ENCODE measurements at regions not wholly inside any gene's neighbourhood (a gene's known extent, or its start where the extent isn't known, plus 50 kb on each side); places are given as distances from the start of the nearest gene placed in this dataset.
"Not testable (repeated sequence)": the region's sequence is repeated elsewhere in the genome, so short reads cannot be mapped to it uniquely, and the experiment has no call there.

DNA sequence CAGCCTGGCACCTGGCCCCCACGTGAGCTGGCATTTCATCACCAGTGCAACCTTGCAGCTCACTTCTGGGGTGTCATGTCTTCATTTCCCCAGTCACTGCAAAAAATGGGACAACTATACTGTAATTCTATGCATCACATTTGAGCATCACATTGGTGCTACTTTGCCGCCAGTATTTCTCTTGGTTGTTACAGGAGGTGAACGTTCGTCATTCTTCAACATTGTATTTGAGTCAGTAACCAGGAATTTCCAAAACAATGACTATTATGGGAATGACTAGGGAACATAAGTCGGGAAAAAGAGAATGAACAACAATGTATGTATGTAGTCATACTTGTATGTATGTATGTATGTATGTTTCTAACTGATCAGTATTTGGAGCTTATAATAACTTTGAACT is 1278.0 kb downstream of the EFNA5 start:
- no peak for DNase-seq (ENCODE audit: low read depth in 1 of 2, low spot score in 1 of 2)
- no peak for TF ChIP-seq JUND (IDR thresholded peaks at IDR 0.05; ENCODE audit: low read depth)
- in situ Hi-C loops (cut with HindIII; ENCODE audit: low pct_unique_long_range_greater_than_20kb, low sequenced_read_pairs): no loop called here

DNA sequence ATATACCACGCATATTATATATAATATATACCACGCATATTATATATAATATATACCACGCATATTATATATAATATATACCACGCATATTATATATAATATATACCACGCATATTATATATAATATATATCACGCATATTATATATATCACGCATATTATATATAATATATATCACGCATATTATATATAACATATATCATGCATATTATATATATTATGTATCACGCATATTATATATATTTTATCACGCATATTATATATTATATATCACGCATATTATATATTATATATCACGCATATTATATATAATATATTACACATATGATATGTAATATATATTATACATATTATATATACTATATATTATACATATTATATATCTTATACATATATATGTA is 1283.0 kb downstream of the EFNA5 start:
- in situ Hi-C loops (cut with HindIII; ENCODE audit: low pct_unique_long_range_greater_than_20kb, low sequenced_read_pairs); DNase-seq (ENCODE audit: low read depth in 1 of 2, low spot score in 1 of 2): not testable (repeated sequence)

DNA sequence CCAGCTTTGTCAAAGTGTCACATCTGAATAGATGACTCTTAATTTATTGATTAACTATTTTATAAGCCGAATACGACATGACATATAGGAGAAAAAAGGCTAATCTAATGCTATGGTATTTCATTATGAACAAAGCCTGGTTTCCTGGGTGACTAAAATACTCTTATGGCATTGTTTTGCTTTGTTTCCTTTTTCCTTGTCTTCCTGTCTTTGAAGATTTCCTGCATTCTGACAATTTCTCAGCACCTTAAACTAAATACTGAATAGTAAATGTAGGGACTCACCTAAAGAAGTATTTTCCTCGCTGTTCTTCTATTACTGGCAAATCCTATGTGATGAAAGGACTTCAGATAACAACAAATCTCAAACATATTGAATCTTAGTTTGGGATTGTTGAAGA is 1284.5 kb downstream of the EFNA5 start:
- no peak for DNase-seq (ENCODE audit: low read depth in 1 of 2, low spot score in 1 of 2)
- TF ChIP-seq JUND (IDR thresholded peaks at IDR 0.05; ENCODE audit: low read depth): no peak
- in situ Hi-C loops (cut with HindIII; ENCODE audit: low pct_unique_long_range_greater_than_20kb, low sequenced_read_pairs): no loop called here

DNA sequence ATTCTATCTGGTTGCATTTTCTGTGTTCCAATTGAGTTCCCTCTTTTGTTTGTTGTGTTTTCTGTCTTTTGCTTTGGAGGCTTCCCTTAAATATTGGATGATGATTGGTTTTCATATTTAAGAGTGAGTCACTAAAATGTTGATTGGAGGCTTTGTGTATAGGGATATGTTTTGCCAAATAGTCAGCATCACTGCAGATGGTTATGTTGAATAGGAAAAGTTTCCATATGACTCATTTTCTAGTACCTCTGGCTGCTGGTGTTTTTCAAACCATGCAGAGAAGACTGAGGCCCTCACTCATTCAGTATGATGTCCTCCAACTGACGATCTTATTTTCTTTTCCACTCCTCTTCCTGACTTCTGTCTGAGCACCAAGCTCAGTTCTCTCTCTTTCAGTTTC is 1290.0 kb downstream of the EFNA5 start:
- in situ Hi-C loops (cut with HindIII; ENCODE audit: low pct_unique_long_range_greater_than_20kb, low sequenced_read_pairs): no loop called here
- no peak for DNase-seq (ENCODE audit: low read depth in 1 of 2, low spot score in 1 of 2)
- no peak for TF ChIP-seq JUND (IDR thresholded peaks at IDR 0.05; ENCODE audit: low read depth)

DNA sequence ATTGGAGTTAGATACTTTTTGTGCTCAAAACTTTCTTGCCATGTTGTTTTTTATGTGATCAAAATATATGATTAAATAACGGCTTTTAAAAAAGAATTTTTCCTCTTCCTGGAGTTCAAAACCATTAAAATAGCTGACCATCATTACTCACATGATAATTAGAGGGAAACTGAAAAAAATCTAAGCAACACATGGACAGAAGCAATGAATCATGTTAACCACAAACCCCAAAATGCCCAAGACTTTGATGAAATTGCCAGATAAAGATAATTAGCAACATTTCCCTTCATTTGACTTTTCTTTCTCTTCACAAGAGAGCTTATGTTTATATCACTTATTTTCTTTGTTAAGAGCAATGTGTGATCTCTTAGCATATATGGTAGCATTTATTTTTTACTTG is 1294.2 kb downstream of the EFNA5 start:
- in situ Hi-C loops (cut with HindIII; ENCODE audit: low pct_unique_long_range_greater_than_20kb, low sequenced_read_pairs): no loop called here
- no peak for TF ChIP-seq JUND (IDR thresholded peaks at IDR 0.05; ENCODE audit: low read depth)
- DNase-seq (ENCODE audit: low read depth in 1 of 2, low spot score in 1 of 2): no peak

DNA sequence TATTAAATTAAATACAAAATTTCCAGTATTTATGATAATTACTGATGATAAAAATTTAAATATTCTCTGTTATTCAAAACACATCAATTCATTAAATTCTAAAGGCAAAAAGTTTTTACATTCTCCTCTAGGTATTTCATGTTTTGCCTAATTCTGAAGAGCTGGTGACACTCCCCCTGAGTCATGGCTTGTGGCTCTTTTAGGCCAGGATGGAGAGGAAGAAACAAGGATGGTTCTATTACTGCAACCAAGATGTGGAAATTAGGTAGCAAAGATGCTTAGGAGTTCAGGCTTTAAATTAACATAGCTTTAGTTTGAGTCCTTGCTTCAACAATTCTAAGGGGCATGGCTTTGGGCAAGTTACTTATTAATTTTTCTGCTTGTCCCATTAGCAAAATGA is 1295.8 kb downstream of the EFNA5 start:
- no peak for TF ChIP-seq JUND (IDR thresholded peaks at IDR 0.05; ENCODE audit: low read depth)
- in situ Hi-C loops (cut with HindIII; ENCODE audit: low pct_unique_long_range_greater_than_20kb, low sequenced_read_pairs): no loop called here
- DNase-seq (ENCODE audit: low read depth in 1 of 2, low spot score in 1 of 2): no peak

DNA sequence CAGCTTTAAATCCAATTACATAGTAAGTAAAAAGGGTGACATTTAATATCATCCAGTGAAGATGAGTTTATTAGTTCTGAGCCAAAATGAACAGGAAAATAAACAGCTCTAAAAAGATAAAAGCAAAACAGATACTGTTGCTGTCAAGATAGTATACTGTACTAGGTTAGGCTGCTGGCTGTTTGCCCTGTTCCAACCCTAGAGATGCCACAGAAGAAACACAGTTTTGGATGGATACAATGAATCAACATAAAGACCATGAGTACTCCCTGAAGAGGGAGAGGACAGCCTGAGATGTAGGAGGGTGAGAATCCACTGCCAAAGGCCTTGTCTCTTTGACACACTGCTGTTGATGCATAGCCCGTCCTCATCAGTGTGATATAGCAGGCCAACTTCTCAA is 1302.7 kb downstream of the EFNA5 start:
- DNase-seq (ENCODE audit: low read depth in 1 of 2, low spot score in 1 of 2): no peak

DNA sequence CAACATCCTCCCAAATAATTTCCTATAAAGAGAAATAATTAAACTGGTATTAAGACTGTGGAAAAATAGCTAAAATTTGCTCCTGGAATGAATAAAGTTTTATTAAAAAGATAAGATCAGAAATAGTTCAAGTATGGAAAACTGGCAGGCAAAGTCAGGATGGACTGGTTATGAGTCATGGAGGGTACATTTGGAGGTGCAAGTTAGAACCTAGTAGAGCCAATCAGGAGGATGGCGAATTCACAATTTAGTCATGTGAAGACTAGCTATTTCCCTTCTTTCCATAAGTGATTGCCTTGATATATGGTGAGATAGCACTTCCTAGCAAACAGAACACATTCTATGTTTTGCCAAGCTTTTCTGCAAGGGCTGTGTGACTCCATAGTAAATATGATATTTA is 1303.5 kb downstream of the EFNA5 start:
- in situ Hi-C loops (cut with HindIII; ENCODE audit: low pct_unique_long_range_greater_than_20kb, low sequenced_read_pairs): no loop called here
- no peak for DNase-seq (ENCODE audit: low read depth in 1 of 2, low spot score in 1 of 2)
- no peak for TF ChIP-seq JUND (IDR thresholded peaks at IDR 0.05; ENCODE audit: low read depth)

More for the DNA sequence above, 1302.7 kb downstream of the EFNA5 start:
- in situ Hi-C loops (cut with HindIII; ENCODE audit: low pct_unique_long_range_greater_than_20kb, low sequenced_read_pairs): no loop called here
- TF ChIP-seq JUND (IDR thresholded peaks at IDR 0.05; ENCODE audit: low read depth): no peak

DNA sequence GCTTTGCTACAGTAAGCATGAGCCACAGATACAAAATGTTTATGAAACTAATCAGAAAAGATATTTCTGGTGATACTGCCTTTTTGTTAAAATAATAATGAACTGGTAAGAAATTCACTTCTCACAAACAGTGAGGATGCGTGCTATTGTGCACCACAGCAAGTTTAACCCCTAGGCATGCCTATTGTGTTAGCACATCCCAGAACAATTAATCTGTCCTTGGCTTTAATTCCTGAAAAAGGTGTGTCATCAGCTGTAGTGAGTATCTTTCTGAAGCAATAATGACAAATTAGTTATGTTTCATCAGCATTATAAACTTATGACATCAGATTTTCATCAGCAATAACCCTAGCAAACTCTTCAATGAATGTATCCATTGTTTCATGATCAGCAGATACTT is 1307.2 kb downstream of the EFNA5 start:
- in situ Hi-C loops (cut with HindIII; ENCODE audit: low pct_unique_long_range_greater_than_20kb, low sequenced_read_pairs): no loop called here
- no peak for TF ChIP-seq JUND (IDR thresholded peaks at IDR 0.05; ENCODE audit: low read depth)
- no peak for DNase-seq (ENCODE audit: low read depth in 1 of 2, low spot score in 1 of 2)

DNA sequence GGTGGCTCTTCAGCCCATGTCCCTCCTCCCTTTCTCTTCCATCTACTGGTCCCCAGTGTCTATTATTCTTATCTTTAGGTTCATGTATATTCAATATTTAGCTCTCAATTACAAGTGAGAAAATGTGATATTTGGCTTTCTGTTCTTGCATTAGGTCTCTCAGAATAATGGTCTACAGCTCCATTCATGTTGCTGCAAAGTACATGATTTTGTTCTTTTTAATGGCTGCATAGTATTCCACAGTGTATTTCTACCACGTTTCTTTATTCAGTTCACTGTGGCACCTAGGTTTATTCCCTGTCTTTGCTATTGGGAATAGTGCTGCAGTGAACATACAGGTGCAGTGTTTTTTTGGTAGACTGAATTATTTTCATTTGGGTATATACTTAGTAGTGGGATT is 1308.8 kb downstream of the EFNA5 start:
- no peak for DNase-seq (ENCODE audit: low read depth in 1 of 2, low spot score in 1 of 2)
- in situ Hi-C loops (cut with HindIII; ENCODE audit: low pct_unique_long_range_greater_than_20kb, low sequenced_read_pairs): no loop called here
- TF ChIP-seq JUND (IDR thresholded peaks at IDR 0.05; ENCODE audit: low read depth): no peak

DNA sequence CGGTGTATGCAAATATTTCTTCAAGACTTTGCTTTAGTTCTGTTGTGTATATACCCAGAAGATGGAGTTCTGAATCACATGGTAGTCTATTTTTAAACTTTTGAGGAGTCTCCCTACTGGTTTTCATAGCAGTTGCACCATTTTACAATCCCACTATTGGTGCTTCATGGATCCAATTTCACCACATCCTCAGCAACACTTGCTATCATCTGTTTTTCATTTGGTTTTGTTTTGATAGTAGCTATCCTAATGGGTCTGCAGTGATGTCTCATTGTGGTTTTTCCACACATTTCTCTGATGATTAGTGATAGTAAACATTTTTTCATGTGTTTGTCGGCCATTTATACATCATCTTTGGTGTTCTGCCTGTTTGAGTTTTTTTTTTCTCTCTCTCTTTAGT is 1339.3 kb downstream of the EFNA5 start:
- no peak for TF ChIP-seq JUND (IDR thresholded peaks at IDR 0.05; ENCODE audit: low read depth)
- no peak for DNase-seq (ENCODE audit: low read depth in 1 of 2, low spot score in 1 of 2)
- in situ Hi-C loops (cut with HindIII; ENCODE audit: low pct_unique_long_range_greater_than_20kb, low sequenced_read_pairs): no loop called here

DNA sequence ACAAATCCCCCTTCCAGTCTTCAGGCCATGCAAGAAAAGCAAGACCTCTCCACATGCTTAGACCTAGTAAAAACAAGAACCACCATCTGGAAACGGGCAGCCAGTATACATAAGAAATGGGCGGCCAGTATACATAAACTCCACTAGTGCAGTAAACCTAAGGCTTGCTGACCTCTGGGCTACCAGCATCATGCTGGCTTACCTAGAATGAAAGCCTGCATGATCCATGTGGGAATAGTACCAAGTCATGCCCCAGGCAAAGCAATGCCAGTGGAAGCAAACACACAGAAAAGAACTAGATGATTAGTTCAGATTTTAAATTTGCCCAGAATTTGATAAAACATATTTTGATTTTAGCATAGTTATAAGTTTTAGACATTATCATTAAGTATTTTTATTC is 1346.4 kb downstream of the EFNA5 start:
- in situ Hi-C loops (cut with HindIII; ENCODE audit: low pct_unique_long_range_greater_than_20kb, low sequenced_read_pairs): no loop called here
- no peak for TF ChIP-seq JUND (IDR thresholded peaks at IDR 0.05; ENCODE audit: low read depth)
- DNase-seq (ENCODE audit: low read depth in 1 of 2, low spot score in 1 of 2): no peak

DNA sequence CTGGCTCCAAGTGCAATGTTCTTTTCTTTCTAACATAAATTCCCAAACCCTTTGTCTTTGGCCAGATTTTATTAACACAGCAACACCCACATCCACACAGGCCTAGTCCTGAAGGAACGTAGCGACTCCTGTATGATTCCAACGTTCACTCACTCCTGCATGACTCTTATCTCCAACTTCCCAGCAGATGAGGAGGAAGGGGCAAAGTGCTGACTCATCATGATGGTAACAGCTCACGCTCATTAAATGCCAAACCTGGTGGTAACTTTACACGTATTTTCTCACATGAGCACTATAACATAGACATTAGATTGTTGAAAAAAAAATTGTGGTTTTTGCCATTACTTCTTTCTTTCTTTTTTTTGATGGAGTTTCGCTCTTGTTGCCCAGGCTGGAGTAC is 1349.5 kb downstream of the EFNA5 start:
- no peak for DNase-seq (ENCODE audit: low read depth in 1 of 2, low spot score in 1 of 2)
- no peak for TF ChIP-seq JUND (IDR thresholded peaks at IDR 0.05; ENCODE audit: low read depth)
- in situ Hi-C loops (cut with HindIII; ENCODE audit: low pct_unique_long_range_greater_than_20kb, low sequenced_read_pairs): no loop called here

DNA sequence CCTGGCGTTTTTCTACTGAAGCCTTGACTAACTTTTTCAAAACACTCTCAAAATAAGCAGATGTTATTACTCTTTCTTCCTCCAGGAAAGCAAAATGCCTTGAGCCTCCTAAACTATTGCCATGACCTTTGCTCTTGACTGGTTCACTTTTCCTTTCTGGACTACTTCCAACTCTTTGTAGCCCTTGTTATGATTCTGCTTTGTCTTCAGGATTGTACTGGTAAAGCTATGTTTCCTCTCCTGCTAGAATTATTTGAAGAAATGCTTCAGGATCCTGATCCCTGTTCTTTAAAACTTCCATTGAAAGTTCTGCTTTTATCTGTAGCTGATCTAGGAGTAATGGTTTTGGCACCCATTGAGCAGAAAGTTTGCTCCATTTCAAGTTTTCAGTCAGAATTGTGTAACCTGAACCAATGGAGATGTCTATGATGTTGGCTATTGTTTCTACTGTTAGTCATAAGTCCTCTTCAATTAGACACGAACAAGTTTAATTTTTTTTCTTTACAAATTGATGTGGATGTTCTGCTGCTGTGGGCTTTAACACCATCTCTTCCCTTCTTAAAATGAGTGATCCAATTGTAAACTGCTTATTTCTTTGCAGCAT is 1356.4 kb downstream of the EFNA5 start:
- in situ Hi-C loops (cut with HindIII; ENCODE audit: low pct_unique_long_range_greater_than_20kb, low sequenced_read_pairs): no loop called here
- TF ChIP-seq JUND (IDR thresholded peaks at IDR 0.05; ENCODE audit: low read depth): no peak
- DNase-seq (ENCODE audit: low read depth in 1 of 2, low spot score in 1 of 2): no peak
